EL (cell line): ENCODE measurements at regions not wholly inside any gene's neighbourhood (a gene's known extent, or its start where the extent isn't known, plus 50 kb on each side); places are given as distances from the start of the nearest gene placed in this dataset.
"Not testable (repeated sequence)": the region's sequence is repeated elsewhere in the genome, so short reads cannot be mapped to it uniquely, and the experiment has no call there.

Source experiments
- DNase-seq: peaks from one replicate; pipeline ENCODE4 v3.0.0-alpha.2; 2016

DNA sequence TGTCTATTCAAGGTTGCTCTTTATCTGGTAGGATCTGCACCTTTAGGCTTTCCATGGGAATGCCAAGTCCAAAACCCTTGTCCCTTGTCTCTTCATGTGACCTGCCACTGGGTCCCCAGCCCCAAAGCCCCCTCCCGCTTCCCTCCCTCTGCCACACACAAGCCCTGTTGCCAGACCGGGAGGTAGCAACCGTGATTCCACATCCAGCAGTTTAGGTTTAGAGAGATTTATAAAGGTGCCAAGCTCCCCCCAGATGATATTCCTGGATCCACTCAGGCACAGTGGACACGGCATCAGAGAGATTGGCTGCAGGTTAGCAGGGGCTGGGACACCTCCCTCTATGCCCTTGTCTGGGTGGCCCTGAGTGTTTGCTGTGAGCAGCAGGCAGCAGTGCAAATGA lies 504.7 kb downstream of the CCDC171 start:
- DNase-seq = no peak

DNA sequence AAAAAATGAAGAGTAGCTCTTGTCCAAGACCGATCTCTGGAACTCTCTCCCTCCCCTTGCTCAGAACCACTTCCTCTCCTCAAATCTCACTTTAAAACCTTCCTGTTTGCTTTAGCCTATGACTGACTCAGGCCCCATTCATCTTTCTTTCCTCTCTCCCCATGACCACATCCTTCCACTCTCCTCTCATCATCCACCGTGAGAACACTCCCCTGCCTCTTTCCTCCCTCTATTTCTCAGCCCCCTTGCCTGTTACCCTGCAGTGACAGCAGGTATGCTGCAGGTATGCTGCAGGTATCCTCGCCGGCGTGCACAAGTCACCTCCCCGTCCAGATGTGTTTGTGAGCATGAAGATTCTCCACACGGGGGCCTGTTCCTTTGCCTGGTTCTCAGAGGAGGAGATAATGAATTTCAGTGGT lies 505.3 kb downstream of the CCDC171 start:
- peak; percentile 79 for DNase-seq

DNA sequence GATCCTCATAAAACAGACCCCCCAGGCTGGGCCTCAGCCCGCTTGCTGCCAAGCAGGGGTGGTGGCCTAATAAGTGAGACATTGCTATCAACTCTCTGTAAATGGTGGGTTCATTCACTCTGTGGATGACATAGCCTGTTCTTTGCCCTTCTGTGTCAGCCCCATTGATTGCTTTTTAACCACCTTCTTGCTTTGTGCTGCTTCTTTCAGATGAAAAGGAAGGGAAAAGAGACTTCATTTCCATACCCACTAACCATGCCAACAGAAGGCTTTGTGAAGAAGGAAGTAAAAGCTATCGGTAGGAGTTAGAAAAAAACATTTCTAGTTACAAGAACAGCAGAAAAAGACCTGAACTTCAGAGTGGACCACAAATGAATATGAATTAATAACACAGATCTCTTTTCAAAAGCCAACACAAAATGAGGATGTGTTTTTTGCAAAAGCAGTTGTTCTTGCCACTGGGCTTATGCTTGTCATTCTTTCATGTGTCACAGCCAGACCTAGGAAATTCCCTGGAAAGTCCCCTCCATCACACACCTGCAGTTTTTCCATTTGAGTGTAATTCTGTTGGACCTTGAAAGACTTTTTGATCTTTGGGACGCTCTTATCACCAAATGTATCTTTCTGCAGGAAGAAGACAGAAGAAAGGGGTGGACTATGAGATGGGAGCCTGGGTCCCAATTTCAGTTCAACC lies 507.7 kb downstream of the CCDC171 start:
- DNase-seq = no peak

GRCh38 chr9:16062542-16063240 lies 509.8 kb downstream of the CCDC171 start:
- DNase-seq = peak; percentile 88

DNA sequence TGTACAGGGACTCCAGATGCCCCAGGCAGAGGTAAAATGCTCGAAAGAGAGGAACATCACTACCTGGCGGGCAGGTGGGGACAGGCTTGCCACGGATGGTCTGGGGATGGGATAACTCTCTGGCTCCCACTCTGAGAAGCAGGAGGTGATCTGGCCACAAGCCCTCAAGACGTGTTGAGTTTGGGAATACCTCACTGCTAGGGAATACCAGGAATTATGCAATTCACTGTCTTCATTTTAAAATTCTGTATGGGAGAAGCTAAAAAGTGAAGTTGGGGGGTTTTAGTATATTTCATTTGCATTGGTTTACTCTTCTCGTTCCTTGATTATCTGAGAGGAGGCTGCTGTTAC lies 510.4 kb downstream of the CCDC171 start:
- DNase-seq = no peak

DNA sequence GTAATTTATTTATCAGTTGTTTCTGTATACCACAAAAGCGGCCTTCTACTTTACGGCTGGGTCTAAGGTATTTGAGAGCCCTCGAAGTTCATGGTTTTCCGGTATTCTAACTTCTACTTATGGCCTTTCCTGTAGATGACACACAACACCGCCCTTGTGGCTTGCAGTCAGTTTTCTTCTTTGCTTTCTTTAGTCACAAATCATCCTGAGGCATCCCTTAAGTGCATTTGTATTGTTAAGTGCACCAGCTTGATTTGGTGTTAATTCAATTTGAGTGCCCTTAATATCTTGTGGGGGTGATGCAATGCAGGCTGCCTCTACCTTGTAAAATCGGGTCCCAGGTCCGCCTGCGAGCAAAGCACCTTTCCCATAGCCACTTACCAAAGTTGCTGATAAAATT lies 511.9 kb downstream of the CCDC171 start:
- no peak for DNase-seq

- not testable (repeated sequence) for DNase-seq
Observed at GRCh38 chr9:16066201-16066600, 513.4 kb downstream of the CCDC171 start.

- DNase-seq = no peak
Observed at GRCh38 chr9:16068476-16068875, 515.6 kb downstream of the CCDC171 start.

DNA sequence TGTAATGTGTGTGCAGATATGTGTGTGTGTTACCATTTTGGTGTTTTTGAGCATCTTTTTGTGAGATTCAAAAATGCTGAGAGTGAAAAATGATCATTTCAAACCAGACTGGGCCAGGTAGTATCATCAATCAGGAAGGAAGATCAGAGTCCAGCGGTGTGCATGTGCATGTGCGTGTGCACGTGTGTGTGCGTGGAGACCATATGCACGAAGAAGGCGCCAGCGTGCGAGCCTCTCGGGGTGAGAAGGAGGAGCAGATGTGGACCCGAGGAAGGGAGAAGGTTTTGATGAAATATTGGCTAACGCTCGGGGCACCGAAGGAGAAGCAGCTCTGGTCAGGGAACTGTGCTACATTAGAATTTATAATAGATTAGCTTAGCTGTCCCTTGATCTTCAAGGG lies 516.4 kb downstream of the CCDC171 start:
- no peak for DNase-seq

DNA sequence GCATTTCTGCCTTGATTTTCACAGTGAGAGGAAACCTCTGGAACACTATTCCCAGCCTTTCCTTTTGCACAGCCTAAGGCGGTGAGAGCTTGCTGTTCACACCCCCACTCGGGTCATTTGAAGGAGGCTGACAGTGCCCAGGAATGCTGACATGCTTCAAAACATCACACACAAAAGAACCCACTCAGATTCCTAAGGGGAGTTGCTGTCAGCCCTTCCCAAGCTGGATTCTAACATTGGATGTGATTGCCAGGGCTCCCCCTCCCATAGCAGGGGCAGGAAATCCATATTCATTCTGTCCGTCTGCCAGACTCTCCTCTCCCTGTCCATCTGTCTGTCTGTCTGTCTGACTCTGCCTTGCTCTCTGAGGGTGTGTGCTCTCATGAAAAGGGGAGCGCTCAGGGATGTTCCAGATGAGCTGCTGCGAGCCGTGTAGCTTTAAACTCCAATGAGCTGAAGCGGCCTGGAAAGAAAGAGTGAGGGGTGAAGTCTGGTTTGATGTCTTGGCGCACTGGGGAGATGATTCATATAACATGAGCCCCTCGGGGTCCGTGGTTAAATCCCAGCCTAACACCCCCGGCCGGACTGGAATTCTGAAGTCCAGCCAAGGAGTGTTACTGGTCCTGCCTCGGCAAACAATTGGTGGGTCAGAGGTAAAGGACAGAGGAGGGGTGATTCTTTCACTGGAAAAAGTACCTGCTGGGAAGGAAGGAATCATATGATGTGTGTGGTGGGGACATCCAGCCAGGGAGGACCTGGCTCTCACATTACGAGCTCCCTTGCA lies 517.0 kb downstream of the CCDC171 start:
- no peak for DNase-seq

GRCh38 chr9:16070455-16071145 lies 517.8 kb downstream of the CCDC171 start:
- DNase-seq = no peak

GRCh38 chr9:16071400-16071799 lies 518.6 kb downstream of the CCDC171 start:
- DNase-seq = no peak

DNA sequence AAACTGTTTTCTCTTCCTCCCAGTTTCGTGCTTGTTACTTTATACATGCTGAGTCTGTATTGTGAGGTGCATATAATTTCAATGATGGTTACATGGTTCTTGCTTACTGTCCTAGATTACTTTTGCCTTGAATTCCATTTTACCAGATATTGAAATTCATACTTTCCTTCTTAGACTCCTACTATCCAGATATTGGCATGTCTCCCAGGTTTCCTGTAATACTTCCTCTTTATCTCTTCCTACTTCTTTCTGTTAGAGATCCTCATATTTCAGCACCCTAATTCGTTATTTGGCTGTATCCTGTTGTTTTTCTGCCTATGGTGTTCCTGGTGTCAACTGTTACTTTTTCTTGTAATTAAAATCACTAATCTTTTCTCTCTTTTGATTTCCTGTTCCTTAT lies 522.1 kb downstream of the CCDC171 start:
- peak; percentile 47 for DNase-seq

DNA sequence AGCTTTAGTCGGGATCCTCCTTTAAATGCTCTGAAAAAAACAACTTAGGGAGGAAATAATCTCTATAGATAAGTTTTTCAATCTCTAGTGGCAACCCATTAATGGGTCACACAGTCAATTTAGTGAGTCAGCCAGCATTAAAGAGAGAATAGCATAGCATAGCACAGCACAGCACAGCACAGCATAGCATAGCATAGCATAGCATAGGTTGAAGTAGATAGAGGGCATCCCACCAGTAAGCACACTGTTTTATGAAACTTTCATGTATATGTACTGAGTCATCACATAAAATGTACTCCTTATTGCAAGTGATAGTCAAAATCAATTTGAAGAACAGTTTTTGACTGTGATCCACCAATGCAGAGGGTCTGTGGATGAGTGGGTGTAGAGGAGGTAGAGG lies 522.9 kb downstream of the CCDC171 start:
- DNase-seq = peak; percentile 36

GRCh38 chr9:16076511-16076910 lies 523.7 kb downstream of the CCDC171 start:
- DNase-seq = no peak

DNA sequence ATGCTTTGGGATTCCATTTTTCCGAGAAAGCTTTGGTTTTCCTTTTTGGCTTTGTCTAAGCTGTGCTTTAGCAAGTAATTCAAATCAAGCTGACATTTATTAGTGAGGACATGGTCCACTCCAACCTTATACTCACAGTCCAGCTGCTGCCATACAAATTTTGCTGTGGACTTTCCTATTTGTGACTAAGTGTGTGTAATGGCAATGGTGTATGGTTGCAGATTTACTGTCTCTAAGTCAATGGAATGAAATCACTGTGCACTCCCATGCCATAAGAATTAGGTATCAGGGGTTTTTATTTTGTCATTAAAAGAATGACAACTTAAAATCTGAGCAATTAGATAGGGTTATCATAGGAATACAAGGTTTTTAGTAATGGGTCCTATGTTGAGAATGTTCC lies 530.0 kb downstream of the CCDC171 start:
- DNase-seq = no peak

GRCh38 chr9:16085167-16085726 lies 532.4 kb downstream of the CCDC171 start:
- DNase-seq = no peak

DNA sequence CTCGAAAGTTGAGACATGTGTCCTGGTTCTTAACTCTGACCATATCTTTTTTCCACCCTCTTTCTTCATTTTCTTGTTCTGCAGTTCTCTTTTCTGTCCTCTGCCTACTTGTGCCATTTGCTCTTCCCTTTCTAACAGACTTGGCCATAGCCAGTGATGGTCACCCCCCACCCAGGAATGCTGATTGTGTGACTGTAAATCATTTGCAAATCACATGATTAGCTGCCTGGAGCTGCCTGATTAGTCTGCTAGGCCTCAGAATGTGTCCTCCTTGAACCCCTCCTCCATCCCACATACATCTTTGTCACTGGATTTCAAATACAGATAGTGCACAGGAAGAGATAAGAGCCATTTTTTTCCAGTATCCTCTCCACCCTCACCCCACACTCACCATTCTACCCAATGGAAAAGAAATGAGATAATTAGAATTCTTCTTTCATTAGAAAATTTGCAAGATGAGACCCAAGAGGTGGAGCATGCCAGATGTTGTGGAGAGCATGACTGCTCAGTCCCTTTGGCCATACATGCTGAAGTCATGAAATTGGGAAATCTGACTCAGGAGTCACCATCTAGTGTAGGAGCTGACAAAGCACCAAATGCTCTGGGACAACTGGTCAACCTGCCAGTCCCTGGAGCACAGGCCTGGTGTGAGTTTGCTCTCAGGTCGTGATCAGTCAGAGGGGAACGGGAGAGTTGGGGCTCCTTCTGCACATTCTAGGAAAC lies 538.2 kb downstream of the CCDC171 start:
- DNase-seq = peak; percentile 55

- DNase-seq = no peak
Observed at GRCh38 chr9:16092142-16093091, 539.6 kb downstream of the CCDC171 start.

DNA sequence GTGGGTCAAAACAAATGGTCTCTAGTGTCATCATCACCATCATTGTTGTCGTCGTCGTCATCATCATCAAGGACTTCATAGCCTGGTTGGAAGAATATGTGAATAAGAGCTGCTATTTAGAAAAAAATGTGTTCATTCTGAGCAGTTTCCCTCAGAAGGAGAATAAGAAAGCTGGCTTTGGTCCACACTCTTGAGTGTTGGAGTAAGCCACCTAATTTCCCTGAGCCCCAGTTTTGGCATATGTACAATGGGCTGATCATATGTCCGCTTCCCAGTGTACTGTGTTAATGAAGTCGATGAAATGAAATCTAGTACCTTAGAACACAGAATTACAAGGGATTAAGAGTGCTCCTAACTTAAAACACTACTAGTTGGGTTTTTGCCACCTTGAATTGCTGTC lies 545.5 kb downstream of the CCDC171 start:
- DNase-seq = no peak
